ENCODE measurements at regions not wholly inside any gene's neighbourhood (a gene's known extent, or its start where the extent isn't known, plus 50 kb on each side); places are given as distances from the start of the nearest gene placed in this dataset.
"Not testable (repeated sequence)": the region's sequence is repeated elsewhere in the genome, so short reads cannot be mapped to it uniquely, and the experiment has no call there.

- DNase-seq (ENCODE audit: low read depth), result no peak
These were observed 84.4 kb upstream of the CMKLR1 start for GRCh38 chr12:108423486-108423885.

GRCh38 chr12:108421082-108421481 is 82.0 kb upstream of the CMKLR1 start:
- DNase-seq (ENCODE audit: low read depth), result not testable (repeated sequence)

- DNase-seq (ENCODE audit: low read depth), result not testable (repeated sequence)
These were observed 81.3 kb upstream of the CMKLR1 start for GRCh38 chr12:108420421-108420820.

- no peak for DNase-seq (ENCODE audit: low read depth)
These were observed 80.8 kb upstream of the CMKLR1 start for GRCh38 chr12:108419949-108420348.

GRCh38 chr12:108418164-108418890 is 79.2 kb upstream of the CMKLR1 start:
- peak; percentile 23 for DNase-seq (ENCODE audit: low read depth)

- DNase-seq (ENCODE audit: low read depth), result no peak
These were observed 74.9 kb upstream of the CMKLR1 start for GRCh38 chr12:108414021-108414420.

- no peak for DNase-seq (ENCODE audit: low read depth)
These were observed 71.6 kb upstream of the CMKLR1 start for GRCh38 chr12:108410689-108411088.

GRCh38 chr12:108409481-108409880 is 70.4 kb upstream of the CMKLR1 start:
- DNase-seq (ENCODE audit: low read depth), result no peak

GRCh38 chr12:108403952-108404351 is 64.8 kb upstream of the CMKLR1 start:
- no peak for DNase-seq (ENCODE audit: low read depth)

GRCh38 chr12:108401964-108402363 is 62.9 kb upstream of the CMKLR1 start:
- DNase-seq (ENCODE audit: low read depth), result no peak

- DNase-seq (ENCODE audit: low read depth), result no peak
These were observed 61.9 kb upstream of the CMKLR1 start for GRCh38 chr12:108400900-108401480.

GRCh38 chr12:108400481-108400880 is 61.4 kb upstream of the CMKLR1 start:
- no peak for DNase-seq (ENCODE audit: low read depth)

- no peak for DNase-seq (ENCODE audit: low read depth)
These were observed 60.9 kb upstream of the CMKLR1 start for GRCh38 chr12:108400056-108400455.

- DNase-seq (ENCODE audit: low read depth), result no peak
These were observed 60.4 kb upstream of the CMKLR1 start for GRCh38 chr12:108399514-108399913.

GRCh38 chr12:108394196-108394595 is 55.1 kb upstream of the CMKLR1 start:
- no peak for DNase-seq (ENCODE audit: low read depth)

GRCh38 chr12:108392284-108392683 is 53.2 kb upstream of the CMKLR1 start:
- no peak for DNase-seq (ENCODE audit: low read depth)

- DNase-seq (ENCODE audit: low read depth), result no peak
These were observed 51.5 kb upstream of the CMKLR1 start for GRCh38 chr12:108390495-108391203.

- DNase-seq (ENCODE audit: low read depth), result no peak
These were observed 50.4 kb upstream of the CMKLR1 start for GRCh38 chr12:108389544-108389943.
